ENCODE measurements at regions not wholly inside any gene's neighbourhood (a gene's known extent, or its start where the extent isn't known, plus 50 kb on each side); places are given as distances from the start of the nearest gene placed in this dataset.
"Not testable (repeated sequence)": the region's sequence is repeated elsewhere in the genome, so short reads cannot be mapped to it uniquely, and the experiment has no call there.

- Mint-ChIP-seq H3K27ac (peak overlapping the region; percentile 12 to 94 (median 86)), H3K9me3 (peaks cover 1 to 5% (median 2%) of the 10 kb centered on the region in 3 donors), H3K36me3 (peaks cover 1% of the 10 kb centered on the region), H3K27me3 (peaks cover 2% of the 10 kb centered on the region), H3K4me1 (peaks cover 30 to 38% (median 36%) of the 10 kb centered on the region in 3 donors), H3K4me3 (peak overlapping the region; percentile 11 to 90 (median 55))
Observed at GRCh38 chr3:153221748-153222162, 59.7 kb downstream of the RAP2B start.

GRCh38 chr3:153226877-153227276 lies 64.9 kb downstream of the RAP2B start:
- not testable (repeated sequence) for H3K9me3 Mint-ChIP-seq, H3K4me1 Mint-ChIP-seq, H3K36me3 Mint-ChIP-seq, H3K4me3 Mint-ChIP-seq, H3K27ac Mint-ChIP-seq, H3K27me3 Mint-ChIP-seq

DNA sequence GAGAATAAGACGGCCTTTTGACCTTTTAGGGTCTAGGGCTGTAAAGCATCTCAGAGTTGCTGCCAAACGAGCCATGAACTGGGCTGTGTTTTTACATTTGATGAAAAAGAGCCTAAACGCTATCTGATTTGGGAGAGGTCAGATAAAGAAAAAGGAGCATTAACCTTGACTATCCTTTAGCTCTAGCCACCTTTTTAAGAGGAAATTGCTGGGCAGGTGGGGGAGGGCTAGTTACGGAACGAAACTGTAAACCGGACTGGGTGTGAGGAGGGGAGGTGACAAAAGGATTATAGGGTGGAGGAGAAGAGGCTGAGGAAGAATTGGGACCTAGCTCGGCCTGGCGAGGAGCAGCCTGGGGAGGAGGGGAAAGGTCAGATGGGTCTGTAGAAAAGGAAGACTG lies 68.4 kb downstream of the RAP2B start:
- H3K27ac Mint-ChIP-seq, H3K27me3 Mint-ChIP-seq, H3K36me3 Mint-ChIP-seq, H3K9me3 Mint-ChIP-seq, H3K4me1 Mint-ChIP-seq: not testable (repeated sequence)
- H3K4me3 Mint-ChIP-seq: peak overlapping the region in 1 of 4 donors; percentile 1

- H3K27ac Mint-ChIP-seq, H3K36me3 Mint-ChIP-seq, H3K9me3 Mint-ChIP-seq, H3K4me1 Mint-ChIP-seq, H3K4me3 Mint-ChIP-seq, H3K27me3 Mint-ChIP-seq: not testable (repeated sequence)
Observed at GRCh38 chr3:153231245-153231644, 69.2 kb downstream of the RAP2B start.

GRCh38 chr3:153232050-153232752 lies 70.2 kb downstream of the RAP2B start:
- H3K27ac Mint-ChIP-seq, H3K36me3 Mint-ChIP-seq, H3K27me3 Mint-ChIP-seq, H3K4me1 Mint-ChIP-seq, H3K4me3 Mint-ChIP-seq, H3K9me3 Mint-ChIP-seq: not testable (repeated sequence)

- Mint-ChIP-seq H3K27me3 (peaks cover 5% of the 10 kb centered on the region), H3K4me3 (no peak overlapping the region), H3K4me1 (peaks cover 0 to 3% (median 3%) of the 10 kb centered on the region in 3 donors), H3K27ac (no peak overlapping the region), H3K9me3 (peaks cover 0 to 1% (median 1%) of the 10 kb centered on the region in 3 donors), H3K36me3 (peaks cover 2% of the 10 kb centered on the region)
Observed at GRCh38 chr3:153232851-153233271, 70.8 kb downstream of the RAP2B start.

GRCh38 chr3:153233986-153234385 lies 72.0 kb downstream of the RAP2B start:
- peaks cover 0 to 2% (median 1%) of the 10 kb centered on the region in 3 donors for H3K9me3 Mint-ChIP-seq
- peaks cover 5% of the 10 kb centered on the region for H3K27me3 Mint-ChIP-seq
- no peak overlapping the region for H3K4me3 Mint-ChIP-seq
- peaks cover 2% of the 10 kb centered on the region for H3K36me3 Mint-ChIP-seq
- peaks cover 0 to 3% (median 3%) of the 10 kb centered on the region in 3 donors for H3K4me1 Mint-ChIP-seq
- H3K27ac Mint-ChIP-seq: peak overlapping the region in 2 of 3 donors; percentile 62 to 80

GRCh38 chr3:153242896-153243295 lies 80.9 kb downstream of the RAP2B start:
- Mint-ChIP-seq H3K4me1 (peaks cover 0 to 2% (median 1%) of the 10 kb centered on the region in 3 donors), H3K4me3 (peak overlapping the region in 1 of 4 donors; percentile 14)

GRCh38 chr3:153244961-153245360 lies 82.9 kb downstream of the RAP2B start:
- H3K27ac Mint-ChIP-seq: no peak overlapping the region
- no peak overlapping the region for H3K4me3 Mint-ChIP-seq
- peaks cover 2% of the 10 kb centered on the region for H3K36me3 Mint-ChIP-seq
- H3K9me3 Mint-ChIP-seq: peaks cover 0 to 9% (median 5%) of the 10 kb centered on the region in 3 donors
- H3K4me1 Mint-ChIP-seq: peaks cover 3 to 5% (median 4%) of the 10 kb centered on the region in 3 donors
- peaks cover 4% of the 10 kb centered on the region for H3K27me3 Mint-ChIP-seq

More at GRCh38 chr3:153242896-153243295, 80.9 kb downstream of the RAP2B start:
- Mint-ChIP-seq H3K27ac (no peak overlapping the region), H3K27me3 (peaks cover 4% of the 10 kb centered on the region), H3K36me3 (peaks cover 2% of the 10 kb centered on the region), H3K9me3 (peaks cover 1 to 9% (median 5%) of the 10 kb centered on the region in 3 donors)

GRCh38 chr3:153245661-153246060 lies 83.6 kb downstream of the RAP2B start:
- Mint-ChIP-seq H3K27ac (no peak overlapping the region), H3K36me3 (peaks cover 2% of the 10 kb centered on the region), H3K4me1 (peaks cover 9 to 12% (median 11%) of the 10 kb centered on the region in 3 donors), H3K27me3 (peaks cover 4% of the 10 kb centered on the region), H3K9me3 (peaks cover 0 to 9% (median 5%) of the 10 kb centered on the region in 3 donors), H3K4me3 (no peak overlapping the region)

- Mint-ChIP-seq H3K36me3 (peaks cover 2% of the 10 kb centered on the region), H3K27ac (no peak overlapping the region), H3K4me3 (no peak overlapping the region), H3K9me3 (peaks cover 0 to 9% (median 5%) of the 10 kb centered on the region in 3 donors), H3K4me1 (peaks cover 12 to 16% (median 14%) of the 10 kb centered on the region in 3 donors), H3K27me3 (peaks cover 4% of the 10 kb centered on the region)
Observed at GRCh38 chr3:153246331-153246730, 84.3 kb downstream of the RAP2B start.

DNA sequence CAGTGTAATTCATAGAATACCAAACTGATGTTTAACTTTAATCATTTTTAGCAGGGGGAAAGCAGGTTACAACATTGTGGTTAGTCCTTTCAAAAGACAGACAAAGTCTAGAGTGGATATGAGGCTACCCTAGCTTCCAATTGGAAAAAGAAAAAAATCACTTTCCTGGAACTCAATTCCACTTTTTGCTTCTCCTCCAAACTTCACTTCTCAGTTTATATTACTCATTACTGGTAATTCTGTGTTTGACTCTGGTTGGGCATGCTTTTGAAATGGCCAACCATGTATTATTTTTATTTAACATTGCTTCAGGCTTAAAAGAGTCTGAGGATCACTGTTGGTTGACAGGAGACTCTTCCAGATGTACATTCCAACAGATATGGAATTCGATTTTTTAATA lies 84.8 kb downstream of the RAP2B start:
- peaks cover 12 to 19% (median 16%) of the 10 kb centered on the region in 3 donors for H3K4me1 Mint-ChIP-seq
- peaks cover 2% of the 10 kb centered on the region for H3K36me3 Mint-ChIP-seq
- peaks cover 4% of the 10 kb centered on the region for H3K27me3 Mint-ChIP-seq
- H3K27ac Mint-ChIP-seq: no peak overlapping the region
- peaks cover 0 to 9% (median 5%) of the 10 kb centered on the region in 3 donors for H3K9me3 Mint-ChIP-seq
- no peak overlapping the region for H3K4me3 Mint-ChIP-seq

DNA sequence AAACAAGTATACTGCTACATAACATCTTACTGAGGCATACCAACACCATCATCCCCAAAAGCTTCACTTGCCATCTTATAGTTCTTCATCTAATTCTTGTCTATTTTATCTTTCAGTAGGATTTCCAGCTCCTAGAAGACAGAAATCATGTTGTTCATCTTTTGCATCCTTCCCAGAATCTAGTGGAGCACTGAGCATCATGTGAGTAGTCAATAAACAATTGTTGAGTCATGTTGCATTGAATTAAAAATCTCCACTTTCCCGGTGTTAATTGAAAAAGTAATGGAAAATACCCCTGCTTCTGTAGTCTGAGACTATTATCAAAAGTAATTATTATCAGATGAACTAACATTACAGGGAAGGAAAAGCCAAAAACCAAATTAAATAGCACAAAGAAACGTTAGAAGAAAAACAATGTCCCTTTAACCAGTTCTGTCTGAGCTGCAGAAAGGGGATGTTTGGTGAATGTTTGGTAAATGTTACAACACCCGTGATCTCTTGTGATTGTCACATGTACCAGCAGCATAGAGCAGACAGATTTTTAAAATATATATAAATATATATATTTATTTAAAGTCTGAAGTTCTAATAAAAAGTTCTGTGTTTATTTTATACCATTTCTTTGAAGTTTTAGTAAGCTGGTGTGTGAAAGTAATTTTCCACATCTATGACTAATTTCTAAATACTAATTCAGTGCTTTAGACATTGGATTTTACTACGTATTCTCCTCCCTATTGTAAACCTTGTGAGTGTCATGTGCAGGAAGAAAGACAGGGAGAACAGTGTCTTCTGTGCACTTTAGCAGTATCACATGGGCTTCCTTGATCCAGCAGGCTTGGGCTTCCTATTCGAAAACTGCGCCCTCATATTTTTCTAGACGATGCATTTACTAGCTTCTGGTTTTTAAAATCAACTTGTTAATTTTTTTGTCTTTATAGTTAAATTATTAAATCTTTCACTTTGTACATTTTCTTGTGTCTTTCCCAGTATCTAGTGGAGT lies 85.6 kb downstream of the RAP2B start:
- H3K36me3 Mint-ChIP-seq: peaks cover 2% of the 10 kb centered on the region
- peaks cover 4% of the 10 kb centered on the region for H3K27me3 Mint-ChIP-seq
- H3K4me1 Mint-ChIP-seq: peaks cover 12 to 19% (median 16%) of the 10 kb centered on the region in 3 donors
- peaks cover 0 to 1% (median under 1%) of the 10 kb centered on the region in 3 donors for H3K9me3 Mint-ChIP-seq
- no peak overlapping the region for H3K4me3 Mint-ChIP-seq
- H3K27ac Mint-ChIP-seq: no peak overlapping the region

- H3K4me3 Mint-ChIP-seq, H3K9me3 Mint-ChIP-seq, H3K27me3 Mint-ChIP-seq, H3K36me3 Mint-ChIP-seq, H3K27ac Mint-ChIP-seq: not testable (repeated sequence)
- peaks cover 12 to 19% (median 16%) of the 10 kb centered on the region in 3 donors for H3K4me1 Mint-ChIP-seq
Observed at GRCh38 chr3:153248835-153249234, 86.8 kb downstream of the RAP2B start.

- no peaks in the 10 kb centered on the region for H3K9me3 Mint-ChIP-seq
- H3K4me3 Mint-ChIP-seq: peak overlapping the region in 1 of 4 donors; percentile 69
- peaks cover 2% of the 10 kb centered on the region for H3K36me3 Mint-ChIP-seq
- H3K27me3 Mint-ChIP-seq: no peaks in the 10 kb centered on the region
- peak overlapping the region in 1 of 3 donors; percentile 5 for H3K27ac Mint-ChIP-seq
- H3K4me1 Mint-ChIP-seq: peaks cover 12 to 19% (median 16%) of the 10 kb centered on the region in 3 donors
Observed at GRCh38 chr3:153249906-153250305, 87.9 kb downstream of the RAP2B start.

Data from IgD-negative memory B cell (primary cell).